NCI-H345 treated with DMSO at 0.1 percent for 48 hours (cell line): ENCODE measurements at regions not wholly inside any gene's neighbourhood (a gene's known extent, or its start where the extent isn't known, plus 50 kb on each side); places are given as distances from the start of the nearest gene placed in this dataset.
A peak's percentile ranks its signal among the peaks of the same experiment; 100 is the strongest.

Experiments used
- DNase-seq: peaks from one replicate; lab custom pipeline; 2025; ENCODE audit not compliant: unreplicated experiment; lab: John Stamatoyannopoulos, UW

DNA sequence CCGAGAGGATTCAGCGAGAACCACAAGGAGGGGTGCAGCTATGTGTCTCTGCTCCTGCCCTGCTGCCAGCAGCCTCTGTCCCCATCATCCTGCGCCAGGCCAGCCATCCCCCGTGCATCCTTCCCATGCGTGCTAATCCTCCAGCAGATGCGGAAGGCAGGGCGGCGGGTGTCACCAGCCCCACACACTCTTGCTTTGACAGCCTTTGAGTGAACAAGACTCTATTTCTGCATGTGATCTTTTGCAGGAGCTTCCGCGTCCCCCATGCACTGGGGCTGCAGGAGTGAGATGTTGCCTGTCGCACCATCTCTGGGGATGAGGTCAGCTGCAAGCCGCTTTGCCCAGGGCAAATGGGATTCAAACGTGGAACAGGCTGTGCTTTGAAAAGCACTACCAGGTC lies 58.0 kb upstream of the OLFM1 start:
- DNase-seq, result no peak

- DNase-seq, result no peak
Measured at GRCh38 chr9:135029871-135030565, 57.5 kb upstream of the OLFM1 start.

- peak; percentile 27 for DNase-seq
Measured at GRCh38 chr9:135030566-135031226, 56.8 kb upstream of the OLFM1 start.

DNA sequence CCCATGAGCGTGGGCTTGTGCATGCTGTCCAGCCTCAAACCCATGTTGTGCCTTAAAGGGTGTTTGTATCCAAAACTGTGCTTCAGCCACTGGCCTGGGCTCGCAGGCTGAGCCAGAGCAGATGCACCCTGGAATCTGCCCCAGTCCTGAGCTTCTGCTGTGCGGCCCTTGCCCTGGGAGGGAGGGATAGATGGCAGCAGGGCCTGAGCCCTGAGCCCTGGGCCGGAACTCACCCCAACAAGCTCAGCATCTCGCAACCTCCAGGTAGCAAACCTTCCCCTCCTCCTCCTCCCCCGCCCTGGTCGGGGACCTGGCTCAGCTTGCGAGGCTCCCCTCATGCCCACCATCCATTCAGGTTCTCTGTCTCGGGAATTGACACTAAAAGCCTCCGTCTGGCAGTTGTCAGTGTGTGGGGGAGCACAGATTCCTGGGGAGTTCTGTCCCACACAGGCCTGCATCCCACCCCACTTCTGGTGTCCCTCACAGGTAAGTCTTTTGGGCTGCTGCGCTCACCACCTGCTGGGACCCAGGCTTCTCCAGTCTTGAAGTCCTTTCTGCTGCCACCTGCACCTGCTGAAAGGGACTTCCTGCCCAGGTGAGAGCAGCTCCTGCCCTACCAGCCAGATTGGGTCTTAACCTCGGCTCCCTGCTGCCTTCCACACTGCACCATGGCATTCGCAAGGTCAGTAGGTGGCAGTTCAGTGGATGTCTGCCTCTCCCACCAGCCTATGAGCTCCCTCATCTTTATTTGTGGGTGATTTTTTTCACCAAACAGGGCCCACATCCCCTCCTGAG lies 55.2 kb upstream of the OLFM1 start:
- DNase-seq, result no peak

GRCh38 chr9:135032868-135033460 lies 54.5 kb upstream of the OLFM1 start:
- no peak for DNase-seq

- DNase-seq, result no peak
Measured at GRCh38 chr9:135033487-135033886, 54.0 kb upstream of the OLFM1 start.

DNA sequence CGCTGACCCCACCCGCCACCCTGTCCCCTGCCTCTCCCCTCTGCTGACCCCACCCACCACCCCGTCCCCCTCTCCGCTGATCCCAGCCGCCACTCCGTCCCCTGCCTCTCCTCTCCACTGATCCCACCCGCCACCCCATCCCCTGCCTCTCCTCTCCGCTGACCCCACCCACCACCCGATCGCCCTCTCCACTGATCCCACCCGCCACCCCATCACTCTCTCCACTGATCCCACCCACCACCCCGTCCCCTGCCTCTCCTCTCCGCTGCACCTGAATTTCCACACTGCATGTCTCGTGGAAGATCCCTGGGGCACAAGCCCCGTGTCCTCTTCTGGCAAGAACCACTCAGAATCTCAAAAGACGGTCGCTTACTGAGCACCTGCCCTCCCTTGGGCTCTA lies 53.4 kb upstream of the OLFM1 start:
- no peak for DNase-seq

DNA sequence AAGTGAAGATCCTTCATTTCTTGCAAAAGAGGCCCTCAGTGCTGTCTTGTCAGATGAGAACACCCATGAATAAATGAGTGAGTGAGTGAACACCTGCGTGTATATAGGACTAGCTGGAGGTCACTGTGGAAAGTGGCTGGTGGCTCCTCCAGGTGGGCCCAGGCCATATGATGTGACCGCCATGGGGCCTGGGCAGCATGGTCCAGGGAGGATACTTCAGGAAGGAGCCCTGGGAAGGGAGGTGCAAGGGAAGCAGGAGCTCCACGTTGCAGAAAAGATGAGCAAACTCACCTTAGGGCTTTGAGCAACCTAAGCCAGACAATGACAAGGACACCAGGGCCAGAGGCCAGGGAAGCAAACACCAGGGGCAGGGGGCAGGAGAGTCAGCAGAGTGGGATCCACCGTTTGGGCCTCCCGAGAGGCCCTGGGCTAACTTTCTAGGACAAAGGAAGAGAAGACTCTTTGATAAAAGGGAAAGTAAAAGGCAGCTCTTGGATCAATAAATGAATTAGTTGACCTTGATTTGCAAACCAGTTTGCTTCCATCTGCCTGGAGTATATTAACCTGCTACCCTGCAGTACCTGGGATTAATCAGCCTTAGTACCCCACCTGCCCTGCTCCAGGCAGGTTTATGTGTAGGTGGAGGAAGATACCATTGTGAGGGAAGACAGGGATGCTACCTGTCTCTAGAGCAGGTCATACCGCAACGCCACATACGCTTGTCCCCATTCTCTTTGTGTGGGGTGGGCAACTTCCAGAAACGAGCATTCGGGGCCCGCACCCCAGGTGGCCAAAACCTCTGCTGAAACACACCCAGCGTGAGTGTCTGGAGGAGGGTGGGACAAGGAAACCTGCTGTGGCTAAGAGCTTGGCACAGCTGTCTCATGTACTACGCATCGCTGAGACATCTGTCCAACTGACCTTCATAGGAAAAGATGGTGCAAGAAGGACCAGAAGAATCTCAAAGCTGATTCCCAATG lies 51.4 kb upstream of the OLFM1 start:
- no peak for DNase-seq

- DNase-seq, result no peak
Measured at GRCh38 chr9:135036861-135037465, 50.5 kb upstream of the OLFM1 start.

DNA sequence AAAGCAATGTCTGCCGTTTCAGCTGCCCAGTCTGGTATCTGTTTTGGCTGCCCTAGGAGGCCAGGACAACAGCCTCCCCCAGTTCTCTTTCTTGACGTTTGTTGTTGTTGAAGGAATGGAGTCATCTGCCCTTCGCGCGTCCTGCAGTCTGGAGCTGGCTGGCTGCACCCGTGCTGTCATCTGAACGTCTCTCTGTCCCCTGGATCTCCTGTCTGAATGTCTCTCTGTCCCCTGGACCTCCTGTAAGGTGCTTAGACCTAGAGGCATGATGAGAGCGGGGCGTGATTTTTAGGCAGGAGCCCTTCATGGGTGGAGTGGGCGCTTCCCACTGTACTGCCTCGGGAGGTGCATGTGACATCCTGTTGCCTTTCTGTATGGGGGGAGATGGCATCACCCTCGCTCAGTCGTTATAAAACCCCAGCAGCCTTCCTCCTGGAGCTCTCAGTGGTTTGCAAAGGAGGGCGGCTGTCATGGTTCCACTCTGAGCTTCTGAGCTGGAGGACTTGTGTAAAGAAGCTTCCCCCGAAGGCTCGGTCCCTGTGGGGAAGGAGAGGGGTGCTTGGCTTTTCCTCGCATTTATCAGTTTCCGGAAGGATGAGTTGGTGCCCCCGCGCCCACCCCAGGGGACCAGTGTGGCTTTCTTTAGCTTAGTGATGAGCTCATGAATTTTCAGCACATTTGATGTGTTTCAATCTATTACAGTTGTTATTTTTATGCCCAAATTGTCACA lies 49.8 kb upstream of the OLFM1 start:
- DNase-seq, result no peak
